Erythroblast (primary cell): ENCODE measurements at regions not wholly inside any gene's neighbourhood (a gene's known extent, or its start where the extent isn't known, plus 50 kb on each side); places are given as distances from the start of the nearest gene placed in this dataset.

ENCODE experiments used
- GATA1 ChIP-seq: IDR thresholded peaks from 2 replicates; pipeline ENCODE4 v1.6.1; 2011; ENCODE audit warnings: low read depth, mild to moderate bottlenecking, control low read depth, low read length, moderate library complexity
- POLR2A ChIP-seq: IDR thresholded peaks from 2 replicates; pipeline ENCODE4 v1.6.1; 2011; ENCODE audit warnings: mild to moderate bottlenecking, low read length

- TF ChIP-seq POLR2A: no peak
- no peak for TF ChIP-seq GATA1
These were observed 264.7 kb downstream of the DLL1 start for GRCh38 chr6:170025935-170026750.
